Progenitor cell of endocrine pancreas (in vitro differentiated cells): ENCODE measurements at regions not wholly inside any gene's neighbourhood (a gene's known extent, or its start where the extent isn't known, plus 50 kb on each side); places are given as distances from the start of the nearest gene placed in this dataset.

Experiments
- DNase-seq: peaks from one replicate; pipeline ENCODE4 v3.0.0; 2021; ENCODE audit warnings: low spot score; ENCODE audit not compliant: unreplicated experiment
- H3K27ac Mint-ChIP-seq: 2 replicates; pipeline ENCODE4 v1.8.0; 2021; ENCODE audit warnings: mild to moderate bottlenecking, moderate library complexity, mixed read lengths
- H3K27me3 Mint-ChIP-seq: 2 replicates; pipeline ENCODE4 v1.8.0; 2021; ENCODE audit warnings: mixed read lengths
- H3K36me3 Mint-ChIP-seq: 2 replicates; pipeline ENCODE4 v1.8.0; 2022; ENCODE audit warnings: mixed read lengths; ENCODE audit not compliant: insufficient read depth
- H3K4me1 Mint-ChIP-seq: 2 replicates; pipeline ENCODE4 v1.8.0; 2021; ENCODE audit warnings: low read depth, mixed read lengths
- H3K4me3 Mint-ChIP-seq: 2 replicates; pipeline ENCODE4 v1.8.0; 2021; ENCODE audit warnings: low read depth, mild to moderate bottlenecking, moderate library complexity, mixed read lengths
- H3K9me3 Mint-ChIP-seq: 2 replicates; pipeline ENCODE4 v1.8.0; 2021; ENCODE audit warnings: low read depth, mixed read lengths
- CTCF ChIP-seq: fragments of 200-600 bp; sonication (generic); IDR thresholded peaks from one replicate; pipeline ENCODE4 v1.5.0; 2021; ENCODE audit warnings: antibody characterized with exemption, mild to moderate bottlenecking; ENCODE audit not compliant: unreplicated experiment

DNA sequence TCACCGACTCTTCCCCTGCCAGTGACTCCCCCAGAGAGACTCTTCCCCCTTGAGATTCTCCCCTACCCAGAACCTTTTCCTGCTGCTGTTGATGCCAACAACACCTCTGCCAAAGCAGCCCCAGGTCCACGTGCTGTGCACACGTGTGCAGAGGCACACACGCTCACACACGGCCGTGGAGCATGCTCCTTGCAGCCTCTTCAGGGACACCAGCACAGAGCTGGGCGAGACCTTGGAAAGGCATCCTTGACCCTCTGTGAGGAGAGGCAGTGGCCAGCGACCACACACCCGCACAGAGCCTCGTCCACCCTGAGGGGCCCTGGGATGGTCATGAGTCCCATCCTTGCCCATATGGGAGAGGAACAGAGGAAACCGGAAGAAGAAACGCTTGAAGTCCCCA is 181.9 kb downstream of the RBFOX3 start:
- TF ChIP-seq CTCF = no peak
- no peaks in the 10 kb centered on the region for H3K36me3 Mint-ChIP-seq
- H3K4me3 Mint-ChIP-seq = no peak overlapping the region
- no peak for DNase-seq
- no peak overlapping the region for H3K27ac Mint-ChIP-seq
- H3K27me3 Mint-ChIP-seq = peaks cover 38% of the 10 kb centered on the region
- H3K9me3 Mint-ChIP-seq = peaks cover 3% of the 10 kb centered on the region
- peaks cover 7% of the 10 kb centered on the region for H3K4me1 Mint-ChIP-seq

DNA sequence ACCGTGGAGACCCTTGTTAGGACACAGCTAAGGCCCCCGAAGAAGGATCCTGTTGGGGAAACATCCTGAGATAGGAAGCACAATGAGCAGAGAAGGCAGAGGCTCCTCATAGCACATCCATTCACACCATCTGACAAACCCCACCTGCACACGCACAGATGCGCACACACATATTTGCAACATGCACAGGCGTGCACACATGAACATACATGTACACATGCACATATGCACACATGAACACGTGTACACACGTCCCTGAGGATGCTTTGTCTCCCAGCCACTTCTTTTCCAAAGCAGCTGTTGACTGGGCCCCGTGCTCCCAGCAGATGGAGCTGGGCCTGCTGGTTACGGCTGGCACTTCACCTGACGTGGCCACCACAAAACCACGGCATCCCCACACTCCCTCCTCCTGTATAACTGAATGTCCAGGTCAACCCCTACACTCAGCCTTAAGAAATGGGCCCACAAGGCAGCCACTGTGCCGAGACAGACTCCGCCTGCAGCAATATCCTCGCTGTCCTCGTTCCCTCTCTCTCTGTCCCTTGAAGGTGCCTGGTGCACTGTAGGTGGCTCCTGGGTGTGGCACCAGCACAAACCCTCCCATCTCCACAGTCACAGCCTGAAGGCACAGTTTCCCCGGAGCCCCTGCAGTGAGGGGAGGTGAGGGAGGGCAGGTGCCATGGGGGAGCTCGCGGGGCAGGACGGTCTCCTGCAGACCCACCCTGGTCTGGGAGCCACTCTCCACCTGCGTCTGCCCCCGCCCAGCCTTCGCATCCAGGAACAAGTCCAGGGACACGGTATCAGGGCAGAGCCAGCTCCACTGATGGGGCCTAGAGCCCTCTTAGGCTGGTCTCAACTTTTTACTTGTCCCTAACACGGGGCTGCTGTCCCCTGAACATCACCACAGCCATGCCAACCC is 183.0 kb downstream of the RBFOX3 start:
- Mint-ChIP-seq H3K27ac (no peak overlapping the region), H3K36me3 (no peaks in the 10 kb centered on the region), H3K4me3 (no peak overlapping the region), H3K9me3 (no peaks in the 10 kb centered on the region), H3K27me3 (peaks cover 39% of the 10 kb centered on the region), H3K4me1 (peaks cover 7% of the 10 kb centered on the region)
- DNase-seq = no peak
- no peak for TF ChIP-seq CTCF

DNA sequence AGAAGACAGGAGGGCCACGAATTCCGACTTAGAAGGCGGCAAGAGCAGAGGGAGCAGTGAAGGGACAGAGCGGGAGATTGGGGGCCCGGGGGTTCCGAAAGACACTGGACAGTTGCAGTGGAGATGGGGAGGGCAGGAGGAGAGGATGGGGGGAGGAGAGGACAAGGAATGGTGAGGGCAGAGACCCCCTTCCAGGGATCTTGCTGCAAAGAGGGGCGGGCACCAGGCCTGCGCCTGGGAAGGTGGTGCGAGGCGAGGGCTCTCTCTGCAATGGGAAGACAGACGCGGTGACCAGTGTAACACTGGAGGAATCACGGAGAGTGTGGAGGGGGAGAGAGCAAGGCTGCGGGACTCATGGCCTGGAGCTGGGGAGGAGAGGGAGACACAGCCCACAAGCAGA is 185.2 kb downstream of the RBFOX3 start:
- Mint-ChIP-seq H3K27ac (no peak overlapping the region), H3K36me3 (no peaks in the 10 kb centered on the region), H3K9me3 (no peaks in the 10 kb centered on the region), H3K27me3 (peaks cover 31% of the 10 kb centered on the region), H3K4me3 (no peak overlapping the region), H3K4me1 (peaks cover 7% of the 10 kb centered on the region)
- TF ChIP-seq CTCF = no peak
- no peak for DNase-seq

- DNase-seq = no peak
- Mint-ChIP-seq H3K27me3 (peaks cover 31% of the 10 kb centered on the region), H3K27ac (no peak overlapping the region), H3K4me1 (peaks cover 7% of the 10 kb centered on the region), H3K9me3 (no peaks in the 10 kb centered on the region), H3K4me3 (no peak overlapping the region), H3K36me3 (no peaks in the 10 kb centered on the region)
- TF ChIP-seq CTCF = no peak
These were observed 186.2 kb downstream of the RBFOX3 start for GRCh38 chr17:79424471-79425185.

DNA sequence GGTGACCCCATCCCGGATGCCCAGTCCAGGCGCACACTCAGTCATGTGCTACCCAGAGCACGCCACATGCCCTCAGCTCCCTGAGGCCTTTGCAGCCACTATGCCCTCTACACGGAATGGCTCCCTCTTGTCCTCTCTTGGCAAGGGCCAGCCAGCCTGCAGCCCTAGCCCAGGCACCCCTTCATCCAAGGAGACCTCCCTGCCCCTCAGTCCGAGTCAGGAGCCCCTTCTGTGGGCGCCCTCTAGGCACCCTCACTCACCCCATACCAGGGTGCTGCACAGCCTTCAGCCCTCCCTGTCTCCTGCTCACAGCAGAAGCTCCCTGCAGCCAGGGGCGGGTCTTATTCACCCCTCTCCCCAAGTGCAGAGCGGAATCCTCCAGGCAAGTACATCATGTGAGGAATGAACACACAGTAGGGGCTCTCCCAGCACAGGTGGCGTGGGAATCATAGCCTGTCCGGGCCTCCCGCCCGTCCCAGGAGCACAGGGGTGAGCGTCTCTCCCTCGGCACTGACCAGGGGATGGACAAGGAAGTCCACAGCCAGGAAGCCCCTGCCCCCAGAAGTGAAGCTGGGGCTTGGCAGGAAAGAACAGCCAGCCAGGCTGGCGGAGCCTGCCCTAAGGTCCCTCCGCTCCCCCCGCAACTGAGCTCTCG is 186.9 kb downstream of the RBFOX3 start:
- Mint-ChIP-seq H3K4me1 (peaks cover 7% of the 10 kb centered on the region), H3K9me3 (no peaks in the 10 kb centered on the region), H3K36me3 (no peaks in the 10 kb centered on the region), H3K27ac (no peak overlapping the region), H3K27me3 (peaks cover 34% of the 10 kb centered on the region), H3K4me3 (no peak overlapping the region)
- no peak for TF ChIP-seq CTCF
- no peak for DNase-seq
